Stomach (tissue), 4 donors: ENCODE measurements at regions not wholly inside any gene's neighbourhood (a gene's known extent, or its start where the extent isn't known, plus 50 kb on each side); places are given as distances from the start of the nearest gene placed in this dataset.

ENCODE experiments used
- EP300 ChIP-seq: sonication (generic); formaldehyde crosslinking; IDR thresholded peaks from one replicate; pipeline ENCODE4 v1.6.1; 2017; ENCODE audit warnings: antibody characterized with exemption
- POLR2A ChIP-seq, 4 donors: fragments of 450-650 bp; IDR thresholded peaks; one replicate each; pipeline ENCODE4 v1.6.1; 2016; ENCODE audit warnings: antibody characterized with exemption in 4 of 4, control low read depth in 2 of 4, mild to moderate bottlenecking in 1 of 4, moderate library complexity in 1 of 4
- POLR2AphosphoS5 ChIP-seq, 3 donors: sonication (generic); formaldehyde crosslinking; IDR thresholded peaks; one replicate each; pipeline ENCODE4 v1.6.1; 2016; ENCODE audit warnings: antibody characterized with exemption in 3 of 3
- TF ChIP-seq, protein P1 (sequence below), 7 experiments: fragments of 450-650 bp in 4 of 7; fragments of 200-600 bp in 3 of 7; sonication (generic) in 3 of 7; IDR thresholded peaks; one replicate each; pipeline ENCODE4 v1.5.1; 2016 to 2019; ENCODE audit warnings: antibody characterized with exemption in 7 of 7, control low read depth in 2 of 7, mild to moderate bottlenecking in 1 of 7

DNA sequence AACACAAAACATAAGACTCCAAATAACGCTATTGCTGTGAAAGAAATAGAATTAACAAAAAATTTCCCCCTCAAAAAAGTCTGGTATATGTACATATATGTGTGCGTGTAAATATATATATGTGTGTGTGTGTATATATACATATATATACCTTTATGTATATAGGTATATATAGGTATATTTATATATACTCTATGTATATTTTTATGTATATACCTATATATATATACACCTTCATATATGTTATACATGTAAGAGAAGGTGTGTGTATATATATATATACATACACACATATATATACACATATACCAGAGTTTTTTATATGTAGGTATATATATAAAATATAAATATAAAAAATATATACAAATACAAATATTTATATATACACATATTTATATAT, 199.2 kb downstream of the RAB38 start:
- TF ChIP-seq POLR2AphosphoS5 (IDR thresholded peaks at IDR 0.05) (no peak), POLR2A (IDR thresholded peaks at IDR 0.05) (no peak), EP300 (no peak)
- TF ChIP-seq, protein P1, sequence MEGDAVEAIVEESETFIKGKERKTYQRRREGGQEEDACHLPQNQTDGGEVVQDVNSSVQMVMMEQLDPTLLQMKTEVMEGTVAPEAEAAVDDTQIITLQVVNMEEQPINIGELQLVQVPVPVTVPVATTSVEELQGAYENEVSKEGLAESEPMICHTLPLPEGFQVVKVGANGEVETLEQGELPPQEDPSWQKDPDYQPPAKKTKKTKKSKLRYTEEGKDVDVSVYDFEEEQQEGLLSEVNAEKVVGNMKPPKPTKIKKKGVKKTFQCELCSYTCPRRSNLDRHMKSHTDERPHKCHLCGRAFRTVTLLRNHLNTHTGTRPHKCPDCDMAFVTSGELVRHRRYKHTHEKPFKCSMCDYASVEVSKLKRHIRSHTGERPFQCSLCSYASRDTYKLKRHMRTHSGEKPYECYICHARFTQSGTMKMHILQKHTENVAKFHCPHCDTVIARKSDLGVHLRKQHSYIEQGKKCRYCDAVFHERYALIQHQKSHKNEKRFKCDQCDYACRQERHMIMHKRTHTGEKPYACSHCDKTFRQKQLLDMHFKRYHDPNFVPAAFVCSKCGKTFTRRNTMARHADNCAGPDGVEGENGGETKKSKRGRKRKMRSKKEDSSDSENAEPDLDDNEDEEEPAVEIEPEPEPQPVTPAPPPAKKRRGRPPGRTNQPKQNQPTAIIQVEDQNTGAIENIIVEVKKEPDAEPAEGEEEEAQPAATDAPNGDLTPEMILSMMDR (IDR thresholded peaks at IDR 0.05), result no peak
